Hepatocyte (in vitro differentiated cells): ENCODE measurements at regions not wholly inside any gene's neighbourhood (a gene's known extent, or its start where the extent isn't known, plus 50 kb on each side); places are given as distances from the start of the nearest gene placed in this dataset.
A peak's percentile ranks its signal among the peaks of the same experiment; 100 is the strongest.

Experiments
- DNase-seq: peaks from one replicate; pipeline ENCODE4 v3.0.0-alpha.2; 2016; ENCODE audit warnings: low spot score
- H2AFZ ChIP-seq: fragments of 200-600 bp; sonication (generic); 2 replicates; pipeline ENCODE4 v1.6.0; 2016; ENCODE audit warnings: antibody characterized with exemption, mild to moderate bottlenecking
- H3K27ac ChIP-seq: fragments of 200-600 bp; sonication (generic); 2 replicates; pipeline ENCODE4 v1.5.1; 2016; ENCODE audit warnings: mild to moderate bottlenecking
- H3K27me3 ChIP-seq: fragments of 200-600 bp; sonication (generic); 2 replicates; pipeline ENCODE4 v1.6.1; 2016
- H3K36me3 ChIP-seq: fragments of 200-600 bp; sonication (generic); replicated peaks from 2 replicates; pipeline ENCODE4 v1.5.1; 2016; ENCODE audit warnings: low read depth; ENCODE audit not compliant: insufficient read depth
- H3K4me1 ChIP-seq: fragments of 200-600 bp; sonication (generic); 2 replicates; pipeline ENCODE4 v1.5.1; 2016; ENCODE audit warnings: mild to moderate bottlenecking, moderate library complexity; ENCODE audit not compliant: insufficient read depth
- H3K4me2 ChIP-seq: fragments of 200-600 bp; sonication (generic); 2 replicates; pipeline ENCODE4 v1.6.0; 2016
- H3K4me3 ChIP-seq: fragments of 200-600 bp; sonication (generic); 2 replicates; pipeline ENCODE4 v1.5.1; 2016; ENCODE audit warnings: mild to moderate bottlenecking
- H3K79me2 ChIP-seq: fragments of 200-600 bp; sonication (generic); 2 replicates; pipeline ENCODE4 v1.6.0; 2017; ENCODE audit warnings: mild to moderate bottlenecking
- H3K9me2 ChIP-seq: fragments of 200-600 bp; sonication (generic); replicated peaks from 2 replicates; pipeline ENCODE4 v1.6.0; 2017; ENCODE audit warnings: mild to moderate bottlenecking; ENCODE audit not compliant: insufficient read depth
- H3K9me3 ChIP-seq: fragments of 200-600 bp; sonication (generic); 2 replicates; pipeline ENCODE4 v1.5.1; 2016; ENCODE audit warnings: low read depth, mild to moderate bottlenecking
- H4K20me1 ChIP-seq: fragments of 200-600 bp; sonication (generic); 2 replicates; pipeline ENCODE4 v1.6.0; 2016; ENCODE audit warnings: mild to moderate bottlenecking; ENCODE audit not compliant: insufficient read depth, poor library complexity, severe bottlenecking
- EZH2 ChIP-seq: fragments of 200-600 bp; sonication (generic); IDR thresholded peaks from 2 replicates; pipeline ENCODE4 v1.6.1; 2016; ENCODE audit warnings: antibody characterized with exemption, mild to moderate bottlenecking, borderline replicate concordance
- EZH2phosphoT487 ChIP-seq: fragments of 200-600 bp; sonication (generic); IDR thresholded peaks from one replicate; pipeline ENCODE4 v1.6.1; 2018; ENCODE audit warnings: antibody characterized with exemption, mild to moderate bottlenecking, low read depth, moderate library complexity; ENCODE audit not compliant: unreplicated experiment, severe bottlenecking
- WGBS: methylation state at CpG from one replicate; pipeline ENCODE4 v1.1.6; 2016; ENCODE audit warnings: low lambda C conversion rate; ENCODE audit errors: missing lambda C conversion rate; 5-methylcytosine and 5-hydroxymethylcytosine counted together
- TF ChIP-seq, protein P1 (sequence below): fragments of 200-600 bp; sonication (generic); IDR thresholded peaks from 2 replicates; pipeline ENCODE4 v1.5.1; 2016; ENCODE audit warnings: antibody characterized with exemption, mild to moderate bottlenecking; ENCODE audit not compliant: poor library complexity

- H3K79me2 ChIP-seq: no peaks in the 10 kb centered on the region
- H3K9me3 ChIP-seq: no peaks in the 10 kb centered on the region
- DNase-seq: no peak
- 96% methylated on average over 1 of the region's 1 CpG for WGBS
- no peaks in the 10 kb centered on the region for H4K20me1 ChIP-seq
- no peaks in the 10 kb centered on the region for H3K9me2 ChIP-seq
- no peak overlapping the region for H3K4me3 ChIP-seq
- H3K4me2 ChIP-seq: no peak overlapping the region
- peaks cover 11% of the 10 kb centered on the region for H3K4me1 ChIP-seq
- H3K27ac ChIP-seq: no peak overlapping the region
- no peaks in the 10 kb centered on the region for H3K27me3 ChIP-seq
- no peak for TF ChIP-seq EZH2
- TF ChIP-seq, protein P1, sequence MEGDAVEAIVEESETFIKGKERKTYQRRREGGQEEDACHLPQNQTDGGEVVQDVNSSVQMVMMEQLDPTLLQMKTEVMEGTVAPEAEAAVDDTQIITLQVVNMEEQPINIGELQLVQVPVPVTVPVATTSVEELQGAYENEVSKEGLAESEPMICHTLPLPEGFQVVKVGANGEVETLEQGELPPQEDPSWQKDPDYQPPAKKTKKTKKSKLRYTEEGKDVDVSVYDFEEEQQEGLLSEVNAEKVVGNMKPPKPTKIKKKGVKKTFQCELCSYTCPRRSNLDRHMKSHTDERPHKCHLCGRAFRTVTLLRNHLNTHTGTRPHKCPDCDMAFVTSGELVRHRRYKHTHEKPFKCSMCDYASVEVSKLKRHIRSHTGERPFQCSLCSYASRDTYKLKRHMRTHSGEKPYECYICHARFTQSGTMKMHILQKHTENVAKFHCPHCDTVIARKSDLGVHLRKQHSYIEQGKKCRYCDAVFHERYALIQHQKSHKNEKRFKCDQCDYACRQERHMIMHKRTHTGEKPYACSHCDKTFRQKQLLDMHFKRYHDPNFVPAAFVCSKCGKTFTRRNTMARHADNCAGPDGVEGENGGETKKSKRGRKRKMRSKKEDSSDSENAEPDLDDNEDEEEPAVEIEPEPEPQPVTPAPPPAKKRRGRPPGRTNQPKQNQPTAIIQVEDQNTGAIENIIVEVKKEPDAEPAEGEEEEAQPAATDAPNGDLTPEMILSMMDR: no peak
- no peak for TF ChIP-seq EZH2phosphoT487
- H3K36me3 ChIP-seq: no peaks in the 10 kb centered on the region
- no peak overlapping the region for H2AFZ ChIP-seq
Measured at GRCh38 chr13:44292545-44292944, 81.1 kb upstream of the SERP2 start.

DNA sequence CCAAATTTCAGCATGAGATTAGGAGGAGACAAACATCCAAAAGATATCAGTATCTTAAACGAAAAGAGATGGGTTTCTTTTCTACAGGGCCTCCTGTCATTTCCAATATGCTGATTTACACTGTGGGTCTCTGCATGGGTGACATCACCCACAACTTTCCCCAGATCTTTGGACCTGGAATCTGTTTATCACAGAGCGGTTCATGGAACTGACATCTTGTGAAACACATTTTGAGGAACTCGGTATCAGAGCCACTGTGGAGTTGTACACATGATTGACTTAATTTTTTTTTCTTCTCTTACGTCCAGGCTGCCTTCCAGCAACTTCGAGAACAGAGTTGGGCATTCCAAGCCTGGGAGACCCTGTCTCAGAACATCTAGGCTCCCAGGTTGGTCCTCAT, 80.2 kb upstream of the SERP2 start:
- Histone ChIP-seq H3K79me2 (no peaks in the 10 kb centered on the region), H3K36me3 (no peaks in the 10 kb centered on the region), H3K27ac (peak overlapping the region; percentile 68), H4K20me1 (no peaks in the 10 kb centered on the region), H3K9me2 (no peaks in the 10 kb centered on the region), H3K9me3 (no peaks in the 10 kb centered on the region), H2AFZ (no peak overlapping the region), H3K4me1 (peaks cover 8% of the 10 kb centered on the region), H3K4me2 (no peak overlapping the region), H3K4me3 (no peak overlapping the region), H3K27me3 (no peaks in the 10 kb centered on the region)
- TF ChIP-seq EZH2phosphoT487: no peak
- TF ChIP-seq, protein P1: no peak
- no peak for TF ChIP-seq EZH2
- no peak for DNase-seq
- whole genome bisulfite sequencing: 81% methylated on average over 5 of the region's 5 CpGs

- TF ChIP-seq, protein P1: no peak
- TF ChIP-seq EZH2 (no peak), EZH2phosphoT487 (no peak)
- Histone ChIP-seq H3K9me3 (no peaks in the 10 kb centered on the region), H3K4me2 (no peak overlapping the region), H4K20me1 (no peaks in the 10 kb centered on the region), H3K36me3 (no peaks in the 10 kb centered on the region), H3K79me2 (no peaks in the 10 kb centered on the region), H2AFZ (no peak overlapping the region), H3K27ac (peak overlapping the region; percentile 68), H3K9me2 (no peaks in the 10 kb centered on the region), H3K4me3 (no peak overlapping the region), H3K27me3 (no peaks in the 10 kb centered on the region), H3K4me1 (peaks cover 8% of the 10 kb centered on the region)
- 52% methylated on average over 3 of the region's 3 CpGs for WGBS
- DNase-seq: no peak
Measured at GRCh38 chr13:44293908-44294735, 79.5 kb upstream of the SERP2 start.
